Type B pancreatic cell (in vitro differentiated cells): ENCODE measurements at regions not wholly inside any gene's neighbourhood (a gene's known extent, or its start where the extent isn't known, plus 50 kb on each side); places are given as distances from the start of the nearest gene placed in this dataset.

Source experiments
- DNase-seq: peaks from one replicate; pipeline ENCODE4 v3.0.0; 2021; ENCODE audit warnings: mixed read lengths; ENCODE audit not compliant: unreplicated experiment; ENCODE audit errors: extremely low spot score
- H3K27ac Mint-ChIP-seq: 2 replicates; pipeline ENCODE4 v1.8.0; 2021; ENCODE audit warnings: mild to moderate bottlenecking, mixed read lengths
- H3K27me3 Mint-ChIP-seq: 2 replicates; pipeline ENCODE4 v1.8.0; 2021; ENCODE audit warnings: mixed read lengths
- H3K36me3 Mint-ChIP-seq: 2 replicates; pipeline ENCODE4 v1.8.0; 2021; ENCODE audit warnings: mixed read lengths
- H3K4me1 Mint-ChIP-seq: one replicate; pipeline ENCODE4 v1.8.0; 2021; ENCODE audit warnings: mixed read lengths; ENCODE audit not compliant: unreplicated experiment
- H3K4me3 Mint-ChIP-seq: 2 replicates; pipeline ENCODE4 v1.8.0; 2021; ENCODE audit warnings: mild to moderate bottlenecking, mixed read lengths
- H3K9me3 Mint-ChIP-seq: 2 replicates; pipeline ENCODE4 v1.8.0; 2021; ENCODE audit warnings: mixed read lengths
- TF ChIP-seq, protein P1 (sequence below): fragments of 200-600 bp; sonication (generic); conservative IDR thresholded peaks from 2 replicates; pipeline ENCODE4 v1.5.0; 2021; ENCODE audit warnings: antibody characterized with exemption, mild to moderate bottlenecking

GRCh38 chr18:78784861-78785260 lies 194.8 kb upstream of the SALL3 start:
- DNase-seq: no peak
- H3K4me1 Mint-ChIP-seq: no peaks in the 10 kb centered on the region
- no peak overlapping the region for H3K27ac Mint-ChIP-seq
- TF ChIP-seq, protein P1, sequence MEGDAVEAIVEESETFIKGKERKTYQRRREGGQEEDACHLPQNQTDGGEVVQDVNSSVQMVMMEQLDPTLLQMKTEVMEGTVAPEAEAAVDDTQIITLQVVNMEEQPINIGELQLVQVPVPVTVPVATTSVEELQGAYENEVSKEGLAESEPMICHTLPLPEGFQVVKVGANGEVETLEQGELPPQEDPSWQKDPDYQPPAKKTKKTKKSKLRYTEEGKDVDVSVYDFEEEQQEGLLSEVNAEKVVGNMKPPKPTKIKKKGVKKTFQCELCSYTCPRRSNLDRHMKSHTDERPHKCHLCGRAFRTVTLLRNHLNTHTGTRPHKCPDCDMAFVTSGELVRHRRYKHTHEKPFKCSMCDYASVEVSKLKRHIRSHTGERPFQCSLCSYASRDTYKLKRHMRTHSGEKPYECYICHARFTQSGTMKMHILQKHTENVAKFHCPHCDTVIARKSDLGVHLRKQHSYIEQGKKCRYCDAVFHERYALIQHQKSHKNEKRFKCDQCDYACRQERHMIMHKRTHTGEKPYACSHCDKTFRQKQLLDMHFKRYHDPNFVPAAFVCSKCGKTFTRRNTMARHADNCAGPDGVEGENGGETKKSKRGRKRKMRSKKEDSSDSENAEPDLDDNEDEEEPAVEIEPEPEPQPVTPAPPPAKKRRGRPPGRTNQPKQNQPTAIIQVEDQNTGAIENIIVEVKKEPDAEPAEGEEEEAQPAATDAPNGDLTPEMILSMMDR: no peak
- H3K27me3 Mint-ChIP-seq: peaks cover 6% of the 10 kb centered on the region
- H3K36me3 Mint-ChIP-seq: no peaks in the 10 kb centered on the region
- H3K4me3 Mint-ChIP-seq: no peak overlapping the region
- no peaks in the 10 kb centered on the region for H3K9me3 Mint-ChIP-seq

GRCh38 chr18:78785706-78786105 lies 193.9 kb upstream of the SALL3 start:
- Mint-ChIP-seq H3K27ac (no peak overlapping the region), H3K9me3 (no peaks in the 10 kb centered on the region), H3K36me3 (no peaks in the 10 kb centered on the region), H3K4me1 (no peaks in the 10 kb centered on the region), H3K27me3 (peaks cover 6% of the 10 kb centered on the region), H3K4me3 (no peak overlapping the region)
- TF ChIP-seq, protein P1: no peak
- no peak for DNase-seq

GRCh38 chr18:78786776-78787175 lies 192.8 kb upstream of the SALL3 start:
- H3K9me3 Mint-ChIP-seq: no peaks in the 10 kb centered on the region
- no peaks in the 10 kb centered on the region for H3K4me1 Mint-ChIP-seq
- no peak overlapping the region for H3K4me3 Mint-ChIP-seq
- H3K27me3 Mint-ChIP-seq: peaks cover 6% of the 10 kb centered on the region
- H3K27ac Mint-ChIP-seq: no peak overlapping the region
- H3K36me3 Mint-ChIP-seq: no peaks in the 10 kb centered on the region
- TF ChIP-seq, protein P1: no peak
- DNase-seq: no peak

GRCh38 chr18:78787751-78788150 lies 191.9 kb upstream of the SALL3 start:
- DNase-seq: no peak
- no peak overlapping the region for H3K4me3 Mint-ChIP-seq
- H3K4me1 Mint-ChIP-seq: no peaks in the 10 kb centered on the region
- no peak overlapping the region for H3K27ac Mint-ChIP-seq
- H3K9me3 Mint-ChIP-seq: no peaks in the 10 kb centered on the region
- TF ChIP-seq, protein P1: no peak
- H3K27me3 Mint-ChIP-seq: peaks cover 6% of the 10 kb centered on the region
- H3K36me3 Mint-ChIP-seq: no peaks in the 10 kb centered on the region

GRCh38 chr18:78788161-78788560 lies 191.5 kb upstream of the SALL3 start:
- Mint-ChIP-seq H3K4me1 (no peaks in the 10 kb centered on the region), H3K36me3 (no peaks in the 10 kb centered on the region), H3K27me3 (peaks cover 6% of the 10 kb centered on the region), H3K9me3 (no peaks in the 10 kb centered on the region), H3K27ac (no peak overlapping the region), H3K4me3 (no peak overlapping the region)
- TF ChIP-seq, protein P1: no peak
- no peak for DNase-seq

- no peaks in the 10 kb centered on the region for H3K9me3 Mint-ChIP-seq
- H3K27ac Mint-ChIP-seq: no peak overlapping the region
- TF ChIP-seq, protein P1: no peak
- no peak for DNase-seq
- H3K36me3 Mint-ChIP-seq: no peaks in the 10 kb centered on the region
- H3K27me3 Mint-ChIP-seq: peaks cover 7% of the 10 kb centered on the region
- H3K4me3 Mint-ChIP-seq: no peak overlapping the region
- no peaks in the 10 kb centered on the region for H3K4me1 Mint-ChIP-seq
Observed at GRCh38 chr18:78789850-78790249, 189.8 kb upstream of the SALL3 start.
